DND-41 (cell line): ENCODE measurements at regions not wholly inside any gene's neighbourhood (a gene's known extent, or its start where the extent isn't known, plus 50 kb on each side); places are given as distances from the start of the nearest gene placed in this dataset.

Source experiments
- EZH2 ChIP-seq: IDR thresholded peaks from 3 replicates; pipeline ENCODE4 v1.6.1; 2012; ENCODE audit warnings: borderline replicate concordance, low read depth, mild to moderate bottlenecking, moderate library complexity, low read length, inconsistent platforms; ENCODE audit not compliant: severe bottlenecking
- TF ChIP-seq, protein P1 (sequence below): IDR thresholded peaks from 2 replicates; pipeline ENCODE4 v1.5.1; 2012; ENCODE audit warnings: borderline replicate concordance, low read length, moderate library complexity, mild to moderate bottlenecking; ENCODE audit not compliant: poor library complexity, severe bottlenecking; ENCODE audit errors: extremely low read depth

DNA sequence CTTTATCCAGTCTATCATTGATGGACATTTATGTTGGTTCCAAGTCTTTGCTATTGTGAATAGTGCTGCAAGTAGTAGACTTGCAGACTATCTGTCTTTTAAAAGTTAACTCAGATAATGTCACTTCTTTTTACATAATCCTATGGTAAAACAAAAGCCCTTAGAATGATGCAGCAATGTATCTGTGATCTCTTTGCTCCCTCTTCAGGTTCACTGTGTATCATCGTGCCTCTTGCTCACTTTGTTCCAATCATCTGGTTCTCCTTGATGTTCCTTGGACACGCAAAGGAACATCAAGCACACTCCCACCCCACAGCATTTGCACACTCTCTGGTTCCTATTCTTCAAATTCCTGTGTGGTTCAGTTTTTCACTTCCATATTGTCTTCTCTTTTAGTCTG lies 472.5 kb upstream of the ZNF804A start:
- TF ChIP-seq, protein P1, sequence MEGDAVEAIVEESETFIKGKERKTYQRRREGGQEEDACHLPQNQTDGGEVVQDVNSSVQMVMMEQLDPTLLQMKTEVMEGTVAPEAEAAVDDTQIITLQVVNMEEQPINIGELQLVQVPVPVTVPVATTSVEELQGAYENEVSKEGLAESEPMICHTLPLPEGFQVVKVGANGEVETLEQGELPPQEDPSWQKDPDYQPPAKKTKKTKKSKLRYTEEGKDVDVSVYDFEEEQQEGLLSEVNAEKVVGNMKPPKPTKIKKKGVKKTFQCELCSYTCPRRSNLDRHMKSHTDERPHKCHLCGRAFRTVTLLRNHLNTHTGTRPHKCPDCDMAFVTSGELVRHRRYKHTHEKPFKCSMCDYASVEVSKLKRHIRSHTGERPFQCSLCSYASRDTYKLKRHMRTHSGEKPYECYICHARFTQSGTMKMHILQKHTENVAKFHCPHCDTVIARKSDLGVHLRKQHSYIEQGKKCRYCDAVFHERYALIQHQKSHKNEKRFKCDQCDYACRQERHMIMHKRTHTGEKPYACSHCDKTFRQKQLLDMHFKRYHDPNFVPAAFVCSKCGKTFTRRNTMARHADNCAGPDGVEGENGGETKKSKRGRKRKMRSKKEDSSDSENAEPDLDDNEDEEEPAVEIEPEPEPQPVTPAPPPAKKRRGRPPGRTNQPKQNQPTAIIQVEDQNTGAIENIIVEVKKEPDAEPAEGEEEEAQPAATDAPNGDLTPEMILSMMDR, result no peak
- no peak for TF ChIP-seq EZH2
